Heart right ventricle (tissue), 16 donors: ENCODE measurements at regions not wholly inside any gene's neighbourhood (a gene's known extent, or its start where the extent isn't known, plus 50 kb on each side); places are given as distances from the start of the nearest gene placed in this dataset.

Source experiments
- ATAC-seq, 8 donors: fragments of 200-7000 bp; cut with Tn5 transposase; one replicate each; pipeline ENCODE4 v1.9.1; 2020; ENCODE audit warnings: mild to moderate bottlenecking in 8 of 8, moderate library complexity in 8 of 8, moderate number of reproducible peaks in 1 of 8
- DNase-seq, 2 donors: peaks; one replicate each; pipeline ENCODE4 v3.0.0-alpha.2; 2020
- H3K27ac ChIP-seq, 10 donors: fragments of 200-600 bp; sonication (generic) in 2 of 10; one replicate each; pipeline versions ENCODE4 v1.5.0 to v1.8.0; 2020 to 2022; ENCODE audit warnings: mild to moderate bottlenecking in 3 of 10
- H3K27me3 ChIP-seq, 7 donors: fragments of 200-600 bp; one replicate each; pipeline ENCODE4 v1.8.0; 2021 to 2022; ENCODE audit warnings: mild to moderate bottlenecking in 2 of 7
- H3K36me3 ChIP-seq, 9 donors: fragments of 200-600 bp; sonication (generic) in 1 of 9; one replicate each; pipeline versions ENCODE4 v1.5.0 to v1.8.0; 2020 to 2022; ENCODE audit warnings: mild to moderate bottlenecking in 2 of 9
- H3K4me1 ChIP-seq, 9 donors: fragments of 200-600 bp; sonication (generic) in 1 of 9; one replicate each; pipeline versions ENCODE4 v1.5.0 to v1.8.0; 2020 to 2022; ENCODE audit warnings: mild to moderate bottlenecking in 4 of 9
- H3K4me3 ChIP-seq, 10 donors: fragments of 200-600 bp; sonication (generic) in 2 of 10; one replicate each; pipeline versions ENCODE4 v1.5.0 to v1.8.0; 2020 to 2022; ENCODE audit warnings: mild to moderate bottlenecking in 7 of 10, moderate library complexity in 2 of 10
- H3K9me3 ChIP-seq, 11 donors: fragments of 200-600 bp in 10 of 11; sonication (generic) in 2 of 11; one replicate each; pipeline versions ENCODE4 v1.5.0 to v1.8.0; 2013 to 2022; ENCODE audit warnings: mild to moderate bottlenecking in 2 of 11, control low read depth in 1 of 11, moderate library complexity in 1 of 11
- CTCF ChIP-seq, 9 donors: fragments of 200-600 bp; sonication (generic) in 2 of 9; IDR thresholded peaks; one replicate each; pipeline versions ENCODE4 v1.5.0 to v1.8.0; 2021 to 2022; ENCODE audit warnings: antibody characterized with exemption in 9 of 9, mild to moderate bottlenecking in 5 of 9, moderate library complexity in 1 of 9
- WGBS, 2 donors: extraction: QIAGEN DNeasy Blood & Tissue Kit; methylation state at CpG; one replicate each; pipeline ENCODE4 v1.1.7; 2013; ENCODE audit warnings: inconsistent platforms in 1 of 2; 5-methylcytosine and 5-hydroxymethylcytosine counted together
- intact Hi-C, 10 donors: fragments of 100-400 bp; cut with DNase I; formaldehyde crosslinking; loops; one replicate each; pipeline versions ENCODE4 v1.11.1 to v1.14.2; 2022
- donor health status: Arrhythmogenic right ventricular cardiomyopathy.
- donor health status: ischemic (EF 13 %, LVEDD 7.1; RV severe dilation, severe dysfunction).
- donor health status: healthy with polysubstance abuse.
- donor health status: DM: no; HTN: yes; CAD: no.
- donor health status: DM: no; HTN: no; CAD: no.
- donor health status: ischemic (EF 25% LVEDD 6.9; RV normal size, moderate dysfunction).
- donor health status: ischemic (EF 25% LVEDD 5.7; RV mildly dilated, moderate dysfunction).
- donor health status: healthy.
- donor health status: DM: yes; HTN: yes; CAD: no.
- donor health status: Ischemic cardiomyopathy.
- donor health status: ischemic (EF 35%, LVEDD 5.7; RV mildly dilated, moderate dysfunction).
- donor health status: nonischemic (EF 11% LVEDD 7.7; RV severe dilation, severe dysfunction).
- donor health status: DM: yes; HTN: yes; CAD: no.
- donor health status: PGD.
- donor health status: ischemic (EF 29% LVEDD 5.4; RV normal size, mild dysfunction).
- donor health status: nonischemic (EF 23%, LVEDD 6.1; RV moderate dilation, normal function).

GRCh38 chr2:17239550-17239949 is 278.7 kb downstream of the RAD51AP2 start:
- H3K4me1 ChIP-seq = no peaks in the 10 kb centered on the region
- TF ChIP-seq CTCF (IDR thresholded peaks at IDR 0.05) = no peak
- H3K4me3 ChIP-seq = no peak overlapping the region
- no peak for DNase-seq
- H3K9me3 ChIP-seq = peaks cover 0 to 6% (median 0%) of the 10 kb centered on the region in 11 donors
- no peaks in the 10 kb centered on the region for H3K27me3 ChIP-seq
- no peak overlapping the region for H3K27ac ChIP-seq
- no peak for ATAC-seq
- no peaks in the 10 kb centered on the region for H3K36me3 ChIP-seq
- WGBS, 2 donors = 75 to 87% methylated on average over 3 of the region's 3 CpGs
- intact Hi-C loops = no loop called here

- 72 to 91% methylated on average over 1 of the region's 1 CpG for WGBS, 2 donors
- Histone ChIP-seq H3K27ac (no peak overlapping the region), H3K27me3 (peaks cover 0 to 3% (median 0%) of the 10 kb centered on the region in 7 donors), H3K4me1 (no peaks in the 10 kb centered on the region), H3K4me3 (no peak overlapping the region), H3K36me3 (no peaks in the 10 kb centered on the region), H3K9me3 (peaks cover 0 to 6% (median 0%) of the 10 kb centered on the region in 11 donors)
- no peak for TF ChIP-seq CTCF (IDR thresholded peaks at IDR 0.05)
- DNase-seq = no peak
- intact Hi-C loops = no loop called here
- no peak for ATAC-seq
These were observed 283.1 kb downstream of the RAD51AP2 start for GRCh38 chr2:17235167-17235566.

- ATAC-seq = no peak
- WGBS, 2 donors = 77 to 89% methylated on average over 4 of the region's 4 CpGs
- Histone ChIP-seq H3K4me3 (no peak overlapping the region), H3K36me3 (no peaks in the 10 kb centered on the region), H3K27ac (no peak overlapping the region), H3K27me3 (peaks cover 0 to 3% (median 0%) of the 10 kb centered on the region in 7 donors), H3K9me3 (peaks cover 0 to 6% (median 0%) of the 10 kb centered on the region in 11 donors), H3K4me1 (no peaks in the 10 kb centered on the region)
- no peak for DNase-seq
- intact Hi-C loops = no loop called here
- TF ChIP-seq CTCF (IDR thresholded peaks at IDR 0.05) = no peak
These were observed 285.3 kb downstream of the RAD51AP2 start for GRCh38 chr2:17232776-17233556.

GRCh38 chr2:17231394-17231965 is 286.8 kb downstream of the RAD51AP2 start:
- no peak for DNase-seq
- Histone ChIP-seq H3K27me3 (peaks cover 0 to 3% (median 0%) of the 10 kb centered on the region in 7 donors), H3K4me3 (no peak overlapping the region), H3K36me3 (no peaks in the 10 kb centered on the region), H3K9me3 (peaks cover 0 to 4% (median 0%) of the 10 kb centered on the region in 11 donors), H3K27ac (no peak overlapping the region), H3K4me1 (no peaks in the 10 kb centered on the region)
- intact Hi-C loops = no loop called here
- TF ChIP-seq CTCF (IDR thresholded peaks at IDR 0.05) = no peak
- ATAC-seq = no peak
- 72 to 77% methylated on average over 5 of the region's 5 CpGs for WGBS, 2 donors
